GM23338 (cell line): ENCODE measurements at regions not wholly inside any gene's neighbourhood (a gene's known extent, or its start where the extent isn't known, plus 50 kb on each side); places are given as distances from the start of the nearest gene placed in this dataset.

Experiments
- ATAC-seq: fragments of 200-7000 bp; cut with Tn5 transposase; 3 replicates; pipeline ENCODE4 v1.9.1; 2020
- DNase-seq: peaks from one replicate; pipeline ENCODE4 v3.0.0-alpha.2; 2015; ENCODE audit warnings: low spot score
- H2AFZ ChIP-seq: fragments of 200-600 bp; sonication (generic); 2 replicates; pipeline ENCODE4 v1.8.0; 2016; ENCODE audit warnings: antibody characterized with exemption, mild to moderate bottlenecking, moderate library complexity
- H3F3A ChIP-seq: fragments of 200-600 bp; sonication (generic); replicated peaks from 2 replicates; pipeline ENCODE4 v1.8.0; 2017; ENCODE audit warnings: antibody characterized with exemption, mixed run types, low read depth
- H3K27ac ChIP-seq: fragments of 200-600 bp; sonication (generic); 2 replicates; pipeline ENCODE4 v1.6.1; 2016; ENCODE audit warnings: low read depth
- H3K27me3 ChIP-seq: fragments of 200-600 bp; sonication (generic); 2 replicates; pipeline ENCODE4 v1.8.0; 2016; ENCODE audit warnings: mild to moderate bottlenecking, mixed run types, moderate library complexity; ENCODE audit not compliant: insufficient read depth
- H3K36me3 ChIP-seq: fragments of 200-600 bp; sonication (generic); 2 replicates; pipeline ENCODE4 v1.8.0; 2016; ENCODE audit warnings: mild to moderate bottlenecking; ENCODE audit not compliant: insufficient read depth
- H3K4me1 ChIP-seq: fragments of 200-600 bp; sonication (generic); 2 replicates; pipeline ENCODE4 v1.8.0; 2016; ENCODE audit warnings: mild to moderate bottlenecking, moderate library complexity; ENCODE audit not compliant: insufficient read depth
- H3K4me2 ChIP-seq: fragments of 200-600 bp; sonication (generic); 2 replicates; pipeline ENCODE4 v1.7.1; 2017; ENCODE audit warnings: mixed run types
- H3K4me3 ChIP-seq: fragments of 200-600 bp; sonication (generic); 2 replicates; pipeline ENCODE4 v1.6.1; 2016; ENCODE audit warnings: mixed run types
- H3K79me2 ChIP-seq: fragments of 200-600 bp; sonication (generic); replicated peaks from 2 replicates; pipeline ENCODE4 v1.8.0; 2017; ENCODE audit warnings: mild to moderate bottlenecking; ENCODE audit not compliant: insufficient read depth
- H3K9me2 ChIP-seq: fragments of 200-600 bp; sonication (generic); 2 replicates; pipeline ENCODE4 v1.8.0; 2017; ENCODE audit not compliant: insufficient read depth
- H4K20me1 ChIP-seq: fragments of 200-600 bp; sonication (generic); replicated peaks from 2 replicates; pipeline ENCODE4 v1.8.0; 2017; ENCODE audit warnings: mild to moderate bottlenecking; ENCODE audit not compliant: insufficient read depth
- H3K27ac Mint-ChIP-seq: 2 replicates; pipeline ENCODE4 v1.8.0; 2020; ENCODE audit warnings: inconsistent platforms, mild to moderate bottlenecking, moderate library complexity, mixed read lengths
- H3K27me3 Mint-ChIP-seq: 3 replicates; pipeline ENCODE4 v1.8.0; 2022; ENCODE audit warnings: low read depth, mild to moderate bottlenecking, moderate library complexity, mixed read lengths, inconsistent platforms; ENCODE audit not compliant: insufficient read depth, poor library complexity
- H3K36me3 Mint-ChIP-seq: 3 replicates; pipeline ENCODE4 v1.8.0; 2021; ENCODE audit warnings: low read depth, mild to moderate bottlenecking, inconsistent platforms, moderate library complexity, mixed read lengths
- H3K4me1 Mint-ChIP-seq: 3 replicates; pipeline ENCODE4 v1.8.0; 2020; ENCODE audit warnings: mild to moderate bottlenecking, inconsistent platforms, mixed read lengths
- H3K4me3 Mint-ChIP-seq: 3 replicates; pipeline ENCODE4 v1.8.0; 2021; ENCODE audit warnings: moderate library complexity, mild to moderate bottlenecking, inconsistent platforms, mixed read lengths
- H3K9me3 Mint-ChIP-seq: 3 replicates; pipeline ENCODE4 v1.8.0; 2020; ENCODE audit warnings: moderate library complexity, mild to moderate bottlenecking, inconsistent platforms, mixed read lengths
- ETS1 ChIP-seq: IDR thresholded peaks from 2 replicates; pipeline ENCODE4 v1.6.1; 2016; ENCODE audit warnings: antibody characterized with exemption
- EZH2 ChIP-seq: fragments of 200-600 bp; sonication (generic); IDR thresholded peaks from one replicate; pipeline ENCODE4 v1.8.0; 2017; ENCODE audit warnings: antibody characterized with exemption, mild to moderate bottlenecking, low read depth; ENCODE audit not compliant: unreplicated experiment
- EZH2phosphoT487 ChIP-seq: fragments of 200-600 bp; sonication (generic); IDR thresholded peaks from one replicate; pipeline ENCODE4 v1.8.1; 2018; ENCODE audit warnings: antibody characterized with exemption; ENCODE audit not compliant: unreplicated experiment
- JUNB ChIP-seq: IDR thresholded peaks from one replicate; pipeline ENCODE4 v1.6.1; 2016; ENCODE audit warnings: antibody characterized with exemption; ENCODE audit not compliant: unreplicated experiment
- NANOG ChIP-seq: IDR thresholded peaks from 2 replicates; pipeline ENCODE4 v1.6.1; 2016; ENCODE audit warnings: antibody characterized with exemption, borderline replicate concordance
- POLR2AphosphoS5 ChIP-seq: IDR thresholded peaks from 2 replicates; pipeline ENCODE4 v1.6.1; 2016; ENCODE audit warnings: antibody characterized with exemption, low read depth
- ZNF331 ChIP-seq: fragments of 250-450 bp; sonication (Bioruptor Pico); IDR thresholded peaks from 2 replicates; pipeline ENCODE4 v1.5.0; 2020; ENCODE audit warnings: low read depth, mild to moderate bottlenecking, moderate library complexity
- ZNF462 ChIP-seq: fragments of 250-450 bp; sonication (Bioruptor Pico); IDR thresholded peaks from 2 replicates; pipeline ENCODE4 v1.5.0; 2020; ENCODE audit warnings: mild to moderate bottlenecking, moderate library complexity

- no peak for TF ChIP-seq JUNB
- no peak for TF ChIP-seq ZNF331
- TF ChIP-seq ZNF462 = no peak
Measured at GRCh38 chr9:79799691-79800335, 228.0 kb downstream of the TLE4 start (continued).

GRCh38 chr9:79798450-79798849 lies 226.7 kb downstream of the TLE4 start:
- Histone ChIP-seq H3K79me2 (no peaks in the 10 kb centered on the region), H3K36me3 (no peaks in the 10 kb centered on the region), H4K20me1 (no peaks in the 10 kb centered on the region), H3K4me1 (no peaks in the 10 kb centered on the region), H3K27me3 (no peaks in the 10 kb centered on the region), H2AFZ (no peak overlapping the region), H3K9me2 (peaks cover 4% of the 10 kb centered on the region), H3K4me3 (no peak overlapping the region), H3F3A (no peaks in the 10 kb centered on the region), H3K4me2 (no peak overlapping the region), H3K27ac (no peak overlapping the region)
- Mint-ChIP-seq H3K36me3 (no peaks in the 10 kb centered on the region), H3K4me1 (no peaks in the 10 kb centered on the region), H3K27ac (no peak overlapping the region), H3K9me3 (no peaks in the 10 kb centered on the region), H3K4me3 (no peak overlapping the region), H3K27me3 (no peaks in the 10 kb centered on the region)
- DNase-seq = no peak
- ATAC-seq = no peak
- no peak for TF ChIP-seq ZNF462
- no peak for TF ChIP-seq EZH2
- no peak for TF ChIP-seq ZNF331
- TF ChIP-seq ETS1 = no peak
- no peak for TF ChIP-seq POLR2AphosphoS5
- no peak for TF ChIP-seq JUNB
- no peak for TF ChIP-seq NANOG
- no peak for TF ChIP-seq EZH2phosphoT487
